Vagina (tissue), 2 donors: ENCODE measurements at regions not wholly inside any gene's neighbourhood (a gene's known extent, or its start where the extent isn't known, plus 50 kb on each side); places are given as distances from the start of the nearest gene placed in this dataset.

Experiments
- CTCF ChIP-seq, 3 experiments: fragments of 450-650 bp in 2 of 3; fragments of 200-600 bp in 1 of 3; sonication (generic) in 1 of 3; IDR thresholded peaks; one replicate each; pipeline ENCODE4 v1.5.1; 2017 to 2019; ENCODE audit warnings: antibody characterized with exemption in 3 of 3, mild to moderate bottlenecking in 2 of 3, moderate library complexity in 2 of 3
- POLR2A ChIP-seq, 2 donors: fragments of 450-650 bp; IDR thresholded peaks; one replicate each; pipeline ENCODE4 v1.6.1; 2017; ENCODE audit warnings: antibody characterized with exemption in 2 of 2, mild to moderate bottlenecking in 2 of 2, moderate library complexity in 2 of 2
- POLR2AphosphoS5 ChIP-seq, 2 donors: sonication (generic); formaldehyde crosslinking; IDR thresholded peaks; one replicate each; pipeline ENCODE4 v1.9.0; 2017; ENCODE audit warnings: antibody characterized with exemption in 2 of 2, mild to moderate bottlenecking in 2 of 2, low read depth in 1 of 2; ENCODE audit not compliant: insufficient read depth in 1 of 2

GRCh38 chr6:168158980-168159349 lies 80.0 kb upstream of the FRMD1 start:
- TF ChIP-seq CTCF (IDR thresholded peaks at IDR 0.05) (no peak), POLR2A (IDR thresholded peaks at IDR 0.05) (no peak), POLR2AphosphoS5 (IDR thresholded peaks at IDR 0.05; ENCODE audit: insufficient read depth in 1 of 2, low read depth in 1 of 2) (no peak)
